HUES6 (cell line): ENCODE measurements at regions not wholly inside any gene's neighbourhood (a gene's known extent, or its start where the extent isn't known, plus 50 kb on each side); places are given as distances from the start of the nearest gene placed in this dataset.

Source experiments
- H3K27ac ChIP-seq: 2 replicates; pipeline ENCODE4 v1.7.0; 2013; ENCODE audit warnings: low read depth, mild to moderate bottlenecking, low read length, inconsistent platforms
- H3K27me3 ChIP-seq: 2 replicates; pipeline ENCODE4 v1.6.1; 2013; ENCODE audit warnings: low read length; ENCODE audit not compliant: control insufficient read depth, insufficient read depth
- H3K36me3 ChIP-seq: 2 replicates; pipeline ENCODE4 v1.6.1; 2013; ENCODE audit warnings: low read length; ENCODE audit not compliant: control insufficient read depth, insufficient read depth
- H3K4me1 ChIP-seq: 2 replicates; pipeline ENCODE4 v1.6.1; 2013; ENCODE audit warnings: low read length; ENCODE audit not compliant: control insufficient read depth, insufficient read depth
- H3K4me3 ChIP-seq: 2 replicates; pipeline ENCODE4 v1.5.1; 2013; ENCODE audit warnings: low read depth, low read length
- H3K9ac ChIP-seq: one replicate; pipeline ENCODE4 v1.6.1; 2013; ENCODE audit warnings: mild to moderate bottlenecking, low read length
- H3K9me3 ChIP-seq: 2 replicates; pipeline ENCODE4 v1.6.1; 2013; ENCODE audit warnings: low read depth, low read length; ENCODE audit not compliant: control insufficient read depth, insufficient read depth

GRCh38 chr6:1244278-1244677, 67.6 kb upstream of the FOXQ1 start:
- 0 out of 2 replicates have a peak, but pooled peaks cover 4% of the 10 kb centered on the region for H3K4me1 ChIP-seq

GRCh38 chr6:1242446-1242845, 69.5 kb upstream of the FOXQ1 start:
- Histone ChIP-seq H3K4me3 (no peak overlapping the region), H3K27me3 (no peaks in the 10 kb centered on the region), H3K9ac (no peak overlapping the region), H3K27ac (no peak overlapping the region), H3K9me3 (no peaks in the 10 kb centered on the region), H3K36me3 (no peaks in the 10 kb centered on the region), H3K4me1 (0 out of 2 replicates have a peak, but pooled peaks cover 4% of the 10 kb centered on the region)

More at GRCh38 chr6:1244278-1244677, 67.6 kb upstream of the FOXQ1 start:
- no peaks in the 10 kb centered on the region for H3K27me3 ChIP-seq
- H3K4me3 ChIP-seq: no peak overlapping the region
- H3K9ac ChIP-seq: no peak overlapping the region
- no peaks in the 10 kb centered on the region for H3K36me3 ChIP-seq
- no peak overlapping the region for H3K27ac ChIP-seq
- H3K9me3 ChIP-seq: no peaks in the 10 kb centered on the region

- no peak overlapping the region for H3K9ac ChIP-seq
- H3K27me3 ChIP-seq: no peaks in the 10 kb centered on the region
- no peak overlapping the region for H3K4me3 ChIP-seq
- H3K27ac ChIP-seq: no peak overlapping the region
- 0 out of 2 replicates have a peak, but pooled peaks cover 4% of the 10 kb centered on the region for H3K4me1 ChIP-seq
- H3K9me3 ChIP-seq: no peaks in the 10 kb centered on the region
- H3K36me3 ChIP-seq: no peaks in the 10 kb centered on the region
Observed at GRCh38 chr6:1242021-1242420, 69.9 kb upstream of the FOXQ1 start.

GRCh38 chr6:1240766-1241318, 71.1 kb upstream of the FOXQ1 start:
- Histone ChIP-seq H3K9me3 (no peaks in the 10 kb centered on the region), H3K27ac (no peak overlapping the region), H3K4me1 (0 out of 2 replicates have a peak, but pooled peaks cover 4% of the 10 kb centered on the region), H3K9ac (no peak overlapping the region), H3K4me3 (no peak overlapping the region), H3K36me3 (no peaks in the 10 kb centered on the region), H3K27me3 (no peaks in the 10 kb centered on the region)

GRCh38 chr6:1239805-1240204, 72.1 kb upstream of the FOXQ1 start:
- Histone ChIP-seq H3K9ac (no peak overlapping the region), H3K36me3 (no peaks in the 10 kb centered on the region), H3K27ac (no peak overlapping the region), H3K27me3 (no peaks in the 10 kb centered on the region), H3K4me1 (0 out of 2 replicates have a peak, but pooled peaks cover 4% of the 10 kb centered on the region), H3K4me3 (no peak overlapping the region), H3K9me3 (no peaks in the 10 kb centered on the region)

GRCh38 chr6:1238040-1238439, 73.9 kb upstream of the FOXQ1 start:
- Histone ChIP-seq H3K9me3 (no peaks in the 10 kb centered on the region), H3K27ac (no peak overlapping the region), H3K27me3 (peaks cover 4% of the 10 kb centered on the region; the same call in 1 of the 2 replicates), H3K9ac (no peak overlapping the region), H3K4me1 (0 out of 2 replicates have a peak, but pooled peaks cover 4% of the 10 kb centered on the region), H3K36me3 (no peaks in the 10 kb centered on the region), H3K4me3 (no peak overlapping the region)

GRCh38 chr6:1237636-1238035, 74.3 kb upstream of the FOXQ1 start:
- Histone ChIP-seq H3K27me3 (peaks cover 4% of the 10 kb centered on the region; the same call in 1 of the 2 replicates), H3K4me1 (0 out of 2 replicates have a peak, but pooled peaks cover 4% of the 10 kb centered on the region), H3K9ac (no peak overlapping the region), H3K4me3 (no peak overlapping the region), H3K27ac (no peak overlapping the region), H3K36me3 (no peaks in the 10 kb centered on the region), H3K9me3 (no peaks in the 10 kb centered on the region)

- Histone ChIP-seq H3K36me3 (no peaks in the 10 kb centered on the region), H3K9ac (no peak overlapping the region), H3K4me3 (no peak overlapping the region), H3K27ac (no peak overlapping the region), H3K4me1 (no peaks in the 10 kb centered on the region), H3K9me3 (no peaks in the 10 kb centered on the region), H3K27me3 (peaks cover 4% of the 10 kb centered on the region; the same call in 1 of the 2 replicates)
Observed at GRCh38 chr6:1235825-1236224, 76.1 kb upstream of the FOXQ1 start.

- Histone ChIP-seq H3K4me1 (no peaks in the 10 kb centered on the region), H3K4me3 (no peak overlapping the region), H3K9ac (no peak overlapping the region), H3K27me3 (peaks cover 7% of the 10 kb centered on the region; the same call in 1 of the 2 replicates), H3K36me3 (no peaks in the 10 kb centered on the region), H3K9me3 (no peaks in the 10 kb centered on the region), H3K27ac (no peak overlapping the region)
Observed at GRCh38 chr6:1233924-1234323, 78.0 kb upstream of the FOXQ1 start.

GRCh38 chr6:1232578-1232977, 79.3 kb upstream of the FOXQ1 start:
- H3K4me3 ChIP-seq: no peak overlapping the region
- H3K27me3 ChIP-seq: peaks cover 9% of the 10 kb centered on the region; the same call in 1 of the 2 replicates
- H3K36me3 ChIP-seq: no peaks in the 10 kb centered on the region
- no peaks in the 10 kb centered on the region for H3K4me1 ChIP-seq
- H3K9me3 ChIP-seq: no peaks in the 10 kb centered on the region
- H3K9ac ChIP-seq: no peak overlapping the region
- H3K27ac ChIP-seq: no peak overlapping the region

GRCh38 chr6:1231941-1232340, 80.0 kb upstream of the FOXQ1 start:
- H3K27me3 ChIP-seq: peaks cover 9% of the 10 kb centered on the region; the same call in 1 of the 2 replicates
- H3K36me3 ChIP-seq: no peaks in the 10 kb centered on the region
- H3K4me3 ChIP-seq: no peak overlapping the region
- no peak overlapping the region for H3K27ac ChIP-seq
- H3K4me1 ChIP-seq: no peaks in the 10 kb centered on the region
- no peaks in the 10 kb centered on the region for H3K9me3 ChIP-seq
- H3K9ac ChIP-seq: no peak overlapping the region
